GM18868 (cell line): ENCODE measurements at regions not wholly inside any gene's neighbourhood (a gene's known extent, or its start where the extent isn't known, plus 50 kb on each side); places are given as distances from the start of the nearest gene placed in this dataset.

Experiments used
- ATAC-seq: cut with Tn5 transposase; IDR thresholded peaks from one replicate; pipeline ENCODE4 v1.9.1; 2021; ENCODE audit warnings: mild to moderate bottlenecking, moderate library complexity; ENCODE audit not compliant: unreplicated experiment

DNA sequence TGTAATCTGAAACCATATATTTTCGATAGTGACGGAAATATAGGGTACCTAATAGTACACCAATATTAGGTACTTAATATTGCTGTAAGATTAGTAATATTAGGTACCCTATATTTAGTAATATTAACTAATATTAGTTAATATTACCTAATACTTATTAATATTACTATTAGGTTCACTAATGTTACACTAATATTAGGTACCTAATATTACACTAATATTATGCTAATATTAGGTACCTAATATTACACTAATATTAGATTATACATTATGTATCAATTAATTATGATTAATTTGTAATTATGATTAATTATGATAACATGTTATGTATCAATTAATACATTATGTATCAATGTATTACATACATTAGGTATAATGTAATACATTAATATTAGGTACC, 518.2 kb upstream of the LRATD1 start:
- ATAC-seq = no peak

DNA sequence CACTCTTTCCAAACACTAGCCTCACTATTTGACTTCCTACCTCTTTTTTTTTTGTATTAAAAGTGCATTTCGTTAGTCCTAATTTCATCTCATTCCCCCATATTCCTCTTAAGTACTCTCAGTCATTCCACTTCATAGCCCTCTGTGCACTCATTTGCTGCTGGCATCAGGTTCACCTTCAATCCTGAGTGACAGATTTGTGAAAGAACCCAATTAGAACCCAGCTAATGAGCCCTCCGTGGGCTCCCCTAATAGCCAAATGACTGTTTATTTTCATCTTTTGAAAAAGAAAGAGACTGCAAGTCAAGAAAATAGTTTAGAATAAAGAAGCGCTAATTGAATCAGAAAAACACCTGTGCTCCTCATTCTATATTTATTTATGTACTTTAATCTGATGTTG, 512.1 kb upstream of the LRATD1 start:
- no peak for ATAC-seq

DNA sequence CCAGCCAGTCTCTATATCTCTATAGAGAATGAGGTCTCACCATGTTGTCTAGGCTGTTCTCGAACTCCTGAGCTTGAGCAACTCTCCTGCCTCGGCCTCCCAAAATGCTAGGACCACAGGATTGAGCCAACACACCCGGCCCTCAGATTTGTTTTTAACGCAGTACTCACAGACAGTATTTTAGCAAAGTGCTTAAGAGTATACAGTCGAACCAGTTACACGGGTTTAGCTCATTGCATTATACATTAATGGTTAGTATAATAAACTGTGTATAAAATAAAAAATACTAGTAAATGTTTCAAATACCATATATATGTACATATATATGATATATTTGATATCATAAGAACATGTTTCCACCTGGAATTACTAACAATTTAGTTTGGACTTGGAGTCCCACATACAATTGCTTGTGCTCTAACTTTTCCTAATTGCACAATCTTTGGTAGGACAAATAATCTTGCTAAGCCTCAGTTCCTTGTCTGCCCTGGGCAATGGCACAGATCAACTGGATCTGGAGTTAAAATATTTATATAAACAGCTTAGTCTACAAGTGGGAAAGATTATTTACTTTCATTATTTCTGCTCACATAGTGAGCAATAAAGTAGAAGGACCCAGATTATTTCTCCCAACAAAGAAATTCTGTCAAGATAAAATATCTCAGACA, 508.9 kb upstream of the LRATD1 start:
- no peak for ATAC-seq

DNA sequence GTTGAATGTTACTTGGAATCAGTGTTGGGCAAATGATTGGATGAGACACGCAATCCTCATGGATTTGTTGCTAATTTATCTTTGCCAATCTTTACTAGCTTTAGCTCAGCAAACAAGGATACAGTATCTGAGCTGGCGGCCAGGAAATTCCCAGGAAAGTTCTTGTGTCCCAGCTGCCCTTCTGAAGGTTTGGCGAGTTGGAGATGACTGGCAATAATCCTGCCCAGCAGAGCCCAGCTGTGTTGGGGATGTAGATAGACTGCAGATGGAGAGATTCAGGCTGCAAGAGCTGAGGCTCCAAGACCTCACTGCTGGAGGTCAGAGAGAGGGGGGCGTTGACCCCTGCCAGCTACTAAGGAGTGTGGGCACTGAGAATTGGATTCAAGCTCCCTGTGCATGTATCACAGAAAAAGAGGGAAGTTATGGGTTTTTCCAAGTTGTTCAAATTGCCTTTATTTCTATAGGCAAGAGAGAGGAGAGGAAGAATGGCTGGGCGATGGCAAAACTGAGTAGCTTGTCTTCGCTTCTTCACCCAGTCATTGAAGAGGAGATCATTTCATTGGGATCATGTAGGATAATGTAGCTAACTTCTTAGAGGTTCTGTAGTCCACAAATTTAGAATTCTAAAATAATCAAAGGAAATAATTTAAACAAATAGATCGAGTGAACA, 506.8 kb upstream of the LRATD1 start:
- ATAC-seq = peak; percentile 19

DNA sequence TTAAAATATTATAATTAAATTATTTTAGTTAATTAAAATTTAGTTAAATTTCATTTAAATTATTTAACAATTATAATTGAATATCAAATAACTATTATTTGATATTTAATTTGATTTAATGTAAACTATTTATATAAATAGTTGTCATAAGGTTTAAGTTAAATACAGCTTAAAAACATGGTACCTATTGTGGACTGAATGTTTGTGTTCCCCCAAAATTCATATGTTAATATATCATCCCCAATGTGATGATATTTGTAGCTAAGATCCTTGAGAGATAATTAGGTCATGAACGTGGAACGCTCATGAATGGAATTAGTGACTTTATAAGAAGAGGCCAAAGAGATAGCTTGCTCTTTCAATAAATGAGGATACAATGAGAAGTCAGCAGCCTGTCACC, 505.7 kb upstream of the LRATD1 start:
- ATAC-seq = no peak

GRCh38 chr2:14127765-14128164, 504.8 kb upstream of the LRATD1 start:
- ATAC-seq = no peak

GRCh38 chr2:14132386-14132785, 500.1 kb upstream of the LRATD1 start:
- no peak for ATAC-seq

DNA sequence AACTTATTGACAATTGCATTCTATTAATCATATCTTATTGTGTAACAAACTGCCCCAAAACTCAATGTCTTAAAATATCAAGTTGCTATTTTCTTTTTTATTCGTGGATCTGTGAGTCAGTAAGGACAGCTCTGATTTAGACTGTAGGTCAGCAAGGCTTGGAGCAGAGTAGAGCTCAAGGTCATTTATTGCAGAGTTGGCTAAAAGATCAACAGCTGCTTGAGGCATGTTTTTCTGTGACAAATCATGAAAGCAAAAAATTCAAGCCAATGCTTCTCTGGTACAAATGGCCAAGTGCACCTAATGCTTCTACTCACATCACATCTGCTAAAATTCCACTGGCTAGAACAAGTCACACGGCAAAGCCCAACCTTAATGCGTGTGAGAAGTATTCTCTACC, 497.7 kb upstream of the LRATD1 start:
- no peak for ATAC-seq

DNA sequence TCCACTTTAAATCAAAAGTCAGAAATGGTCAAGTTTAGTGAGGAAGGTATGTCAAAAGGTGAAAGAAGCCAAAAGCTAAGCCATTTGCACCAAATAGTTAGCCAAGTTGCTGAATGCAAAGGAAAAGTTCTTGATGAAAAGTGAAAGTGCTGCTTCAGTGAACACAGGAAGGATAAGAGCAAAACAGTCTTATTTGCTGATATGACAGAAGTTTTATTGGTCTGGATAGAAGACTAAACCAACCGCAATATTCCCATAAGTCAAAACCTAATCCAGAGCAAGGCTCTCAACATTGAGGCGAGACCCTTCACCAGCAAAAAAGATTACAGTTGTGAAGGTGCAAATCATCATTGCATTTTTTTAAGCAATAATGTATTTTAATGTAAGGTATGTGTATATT, 496.5 kb upstream of the LRATD1 start:
- ATAC-seq = no peak

DNA sequence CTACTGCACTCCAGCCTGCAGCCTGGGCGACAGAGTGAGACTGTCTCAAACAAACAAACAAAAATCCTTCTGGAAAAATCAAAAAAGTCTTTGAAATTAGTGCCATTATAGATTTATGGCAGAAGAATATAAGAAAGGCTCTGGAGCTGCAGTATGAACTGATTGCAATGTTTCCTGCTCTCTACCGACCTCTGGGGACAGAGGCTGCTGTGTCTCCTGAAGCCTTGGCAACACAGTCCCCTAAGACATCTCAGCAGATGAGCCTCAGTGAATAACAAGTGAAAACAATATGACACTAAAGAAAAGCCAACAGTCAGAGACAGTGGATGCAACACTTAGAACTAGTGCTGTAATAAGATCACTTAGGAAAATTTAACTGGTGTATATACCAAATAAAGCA, 494.9 kb upstream of the LRATD1 start:
- ATAC-seq = no peak

DNA sequence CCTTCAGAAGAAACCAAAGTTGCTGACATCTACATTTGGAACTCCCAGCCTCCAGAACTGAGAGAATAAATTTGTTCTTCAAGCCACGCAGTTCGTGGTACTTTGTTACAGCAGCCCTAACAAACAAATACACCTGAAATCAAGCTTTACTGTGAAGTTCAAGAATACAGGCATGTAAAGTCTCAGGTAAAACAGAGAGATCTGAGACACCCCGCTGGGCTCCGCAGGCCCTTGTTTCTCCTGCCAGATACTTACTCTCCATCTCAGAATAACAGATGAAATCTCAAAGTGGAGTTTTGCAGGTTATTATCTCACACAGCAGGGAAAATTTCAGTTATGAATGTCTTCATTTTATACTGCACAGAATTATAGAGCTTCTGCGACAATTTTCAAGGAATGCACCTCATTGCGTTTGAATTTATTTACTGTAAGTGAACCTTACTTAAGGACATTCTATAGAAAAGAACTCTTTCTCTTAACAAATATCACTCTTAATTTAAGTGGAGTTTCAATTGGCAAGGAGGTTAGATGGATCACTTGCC, 492.4 kb upstream of the LRATD1 start:
- no peak for ATAC-seq

DNA sequence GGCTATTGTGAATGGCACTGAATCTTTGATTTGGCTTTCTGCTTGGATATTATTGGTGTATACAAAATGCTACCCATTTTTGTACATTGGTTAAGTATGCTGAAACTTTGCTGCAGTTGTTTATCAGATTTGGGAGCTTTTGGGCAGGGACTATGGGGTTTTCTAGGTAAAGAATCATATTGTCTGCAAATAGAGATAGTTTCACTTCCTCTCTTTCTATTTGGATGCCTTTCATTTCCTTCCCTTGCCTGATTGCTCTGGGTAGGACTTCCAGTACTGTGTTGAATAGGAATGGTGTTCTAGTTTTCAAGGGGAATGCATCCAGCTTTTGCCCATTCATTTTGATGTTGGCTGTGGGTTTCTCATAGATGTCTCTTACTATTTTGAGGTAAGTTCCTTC, 489.1 kb upstream of the LRATD1 start:
- ATAC-seq = peak; percentile 69

DNA sequence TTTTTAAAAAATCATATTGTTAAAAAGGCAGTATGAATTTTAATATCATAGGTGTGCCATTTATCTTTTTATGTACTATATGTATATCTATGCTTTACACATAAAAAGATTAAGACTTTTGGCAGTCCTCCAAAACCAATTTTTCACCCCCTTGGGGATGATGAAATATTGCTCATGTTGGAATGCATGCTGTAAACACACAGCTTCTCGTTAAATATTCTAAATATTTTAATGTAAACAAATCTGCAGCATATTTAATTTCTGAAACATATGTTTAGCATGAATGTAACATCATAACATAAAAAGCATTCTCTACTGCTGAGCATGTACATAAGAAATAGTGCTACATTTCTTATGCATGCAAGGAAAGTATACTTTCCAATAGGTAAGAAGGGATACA, 484.3 kb upstream of the LRATD1 start:
- no peak for ATAC-seq

GRCh38 chr2:14157816-14158215, 474.7 kb upstream of the LRATD1 start:
- ATAC-seq = no peak

DNA sequence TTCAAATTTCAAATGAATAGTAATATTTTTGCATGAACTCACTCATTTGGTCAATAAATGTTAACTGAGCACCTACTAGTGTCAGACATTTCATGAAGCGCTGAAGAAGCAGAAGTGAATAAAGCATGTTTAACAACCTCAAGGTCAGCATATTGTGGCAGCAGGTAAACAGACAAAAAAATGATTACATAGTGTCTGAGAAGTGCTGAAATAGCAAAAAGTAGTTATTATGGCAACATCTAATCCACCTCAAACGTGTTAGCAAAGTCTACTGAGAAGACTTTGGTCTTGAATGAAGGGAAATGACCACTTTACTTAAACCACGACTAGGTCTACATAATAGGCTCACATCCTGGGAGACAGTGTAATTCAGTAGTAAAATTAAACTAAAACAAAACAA, 452.2 kb upstream of the LRATD1 start:
- ATAC-seq = no peak

GRCh38 chr2:14182227-14182946, 450.1 kb upstream of the LRATD1 start:
- no peak for ATAC-seq

GRCh38 chr2:14185906-14186305, 446.6 kb upstream of the LRATD1 start:
- no peak for ATAC-seq

DNA sequence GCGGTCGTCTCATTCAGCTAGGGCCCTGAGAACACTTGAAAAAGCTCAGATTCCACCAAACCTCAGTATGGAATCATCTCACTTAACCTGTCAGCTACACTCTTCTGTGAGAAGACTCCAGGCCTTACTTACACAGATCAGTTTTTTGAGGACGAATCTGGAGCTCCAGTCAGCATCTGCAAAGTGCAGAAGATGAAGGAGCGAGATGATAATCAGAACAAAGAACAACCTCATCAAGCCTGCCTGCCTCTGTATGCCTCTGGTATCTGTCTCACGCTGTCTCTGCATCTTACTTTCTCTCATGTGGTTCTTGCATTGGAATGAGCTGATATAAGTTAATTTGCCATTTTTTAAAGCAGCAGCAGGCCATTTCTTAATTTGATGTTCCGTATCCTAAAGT, 444.1 kb upstream of the LRATD1 start:
- ATAC-seq = no peak

GRCh38 chr2:14189929-14190328, 442.6 kb upstream of the LRATD1 start:
- ATAC-seq = no peak

GRCh38 chr2:14194233-14194632, 438.3 kb upstream of the LRATD1 start:
- ATAC-seq = no peak

- ATAC-seq = no peak
These were observed 435.2 kb upstream of the LRATD1 start for GRCh38 chr2:14197293-14197692.

DNA sequence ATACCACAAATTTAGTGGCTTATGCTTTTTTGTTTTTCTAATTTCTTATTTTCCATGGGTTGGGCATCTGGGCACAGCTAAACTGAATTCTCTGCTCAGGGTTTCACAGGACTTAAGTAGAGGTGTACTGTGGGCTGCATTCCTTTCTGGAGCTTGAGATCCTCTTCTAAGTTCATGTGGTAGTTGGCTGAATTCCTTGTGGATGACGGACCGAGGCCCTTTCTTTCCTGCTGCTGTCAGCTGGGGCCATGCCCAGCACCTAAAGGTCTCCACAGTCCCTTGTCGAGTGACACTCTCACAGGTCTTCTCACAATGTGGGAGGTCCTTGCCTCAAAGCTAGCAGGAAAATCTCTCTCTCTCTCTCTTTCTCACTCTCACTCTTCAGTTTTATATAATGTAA, 433.5 kb upstream of the LRATD1 start:
- no peak for ATAC-seq
